Activated CD8-positive, alpha-beta memory T cell treated with anti-CD3 and anti-CD28 coated beads, Interleukin-2, amount 10 ng/mL, durations not matched to agents 7 days and 5 days (primary cell): ENCODE measurements at regions not wholly inside any gene's neighbourhood (a gene's known extent, or its start where the extent isn't known, plus 50 kb on each side); places are given as distances from the start of the nearest gene placed in this dataset.
"Not testable (repeated sequence)": the region's sequence is repeated elsewhere in the genome, so short reads cannot be mapped to it uniquely, and the experiment has no call there.

Source experiments
- ATAC-seq: fragments of 150-1000 bp; cut with Tn5 transposase; one replicate; pipeline ENCODE4 v1.10.0; 2021; ENCODE audit warnings: moderate library complexity
- CTCF ChIA-PET: fragments of 350-600 bp; sonication (Branson Sonifier 250); formaldehyde crosslinking; loops from one replicate; lab custom pipeline; 2021; ENCODE audit warnings: antibody characterized with exemption; lab: Charles Lee
- DNase-seq: peaks from one replicate; pipeline ENCODE4 v3.0.0-alpha.2; 2020
- H3K27ac Mint-ChIP-seq: one replicate; pipeline ENCODE4 v1.8.0; 2021; ENCODE audit warnings: mild to moderate bottlenecking, mixed read lengths
- H3K27me3 Mint-ChIP-seq: one replicate; pipeline ENCODE4 v1.8.0; 2021; ENCODE audit warnings: mixed read lengths
- H3K36me3 Mint-ChIP-seq: one replicate; pipeline ENCODE4 v1.8.0; 2021; ENCODE audit warnings: mild to moderate bottlenecking, mixed read lengths
- H3K4me1 Mint-ChIP-seq: one replicate; pipeline ENCODE4 v1.8.0; 2021; ENCODE audit warnings: mixed read lengths
- H3K4me3 Mint-ChIP-seq: one replicate; pipeline ENCODE4 v1.8.0; 2021; ENCODE audit warnings: mild to moderate bottlenecking, moderate library complexity, mixed read lengths
- H3K9me3 Mint-ChIP-seq: one replicate; pipeline ENCODE4 v1.8.0; 2022; ENCODE audit warnings: low read depth, mixed read lengths

- CTCF ChIA-PET = no interaction called here
- no peaks in the 10 kb centered on the region for H3K4me1 Mint-ChIP-seq
- H3K9me3 Mint-ChIP-seq = no peaks in the 10 kb centered on the region
- H3K27me3 Mint-ChIP-seq = no peaks in the 10 kb centered on the region
- H3K27ac Mint-ChIP-seq = no peak overlapping the region
- H3K4me3 Mint-ChIP-seq = no peak overlapping the region
- ATAC-seq (no peak), DNase-seq (no peak)
- H3K36me3 Mint-ChIP-seq = no peaks in the 10 kb centered on the region
These were observed 556.9 kb upstream of the NUDT12 start for GRCh38 chr5:104119529-104119928.

DNA sequence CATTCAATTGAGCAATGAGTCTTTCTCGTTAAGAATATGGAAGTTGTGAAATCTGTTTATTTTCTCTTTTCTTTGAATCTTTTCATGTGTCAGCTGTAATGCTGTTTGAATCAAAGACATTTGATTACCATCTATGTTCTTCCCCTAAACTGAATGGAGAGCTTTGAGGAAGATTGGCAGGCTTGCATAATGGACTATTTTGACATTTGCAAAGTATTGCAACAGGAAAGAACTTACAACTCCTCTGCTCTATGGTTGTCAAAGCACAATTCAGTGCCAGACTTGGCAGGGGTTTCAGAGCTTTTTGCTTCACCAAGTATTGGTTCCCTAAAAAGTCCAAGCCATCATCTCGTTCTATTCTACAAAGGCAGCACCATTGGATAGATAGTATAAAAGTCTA lies 549.0 kb upstream of the NUDT12 start:
- Mint-ChIP-seq H3K9me3 (peaks cover 7% of the 10 kb centered on the region), H3K36me3 (no peaks in the 10 kb centered on the region), H3K27ac (no peak overlapping the region), H3K4me3 (no peak overlapping the region), H3K4me1 (no peaks in the 10 kb centered on the region), H3K27me3 (no peaks in the 10 kb centered on the region)
- no peak for ATAC-seq
- CTCF ChIA-PET = no interaction called here
- no peak for DNase-seq

DNA sequence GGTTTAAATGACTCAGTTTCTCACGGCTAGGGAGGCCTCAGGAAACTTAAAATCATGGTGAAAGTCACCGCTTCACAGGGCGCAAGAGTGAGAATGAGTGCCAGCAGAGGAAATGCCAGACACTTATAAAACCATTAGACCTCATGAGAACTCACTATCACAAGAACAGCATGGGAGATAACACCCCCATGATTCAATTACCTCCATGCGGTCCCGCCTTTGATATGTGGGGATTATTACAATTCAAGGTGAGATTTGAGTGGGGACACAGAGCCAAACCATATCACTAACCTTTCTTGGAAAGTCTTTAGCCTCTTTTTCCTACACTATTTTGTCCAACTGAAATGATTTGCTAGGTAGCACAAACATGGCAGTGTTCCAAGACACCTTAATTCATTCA lies 533.9 kb upstream of the NUDT12 start:
- H3K9me3 Mint-ChIP-seq = peaks cover 11% of the 10 kb centered on the region
- no peak for DNase-seq

DNA sequence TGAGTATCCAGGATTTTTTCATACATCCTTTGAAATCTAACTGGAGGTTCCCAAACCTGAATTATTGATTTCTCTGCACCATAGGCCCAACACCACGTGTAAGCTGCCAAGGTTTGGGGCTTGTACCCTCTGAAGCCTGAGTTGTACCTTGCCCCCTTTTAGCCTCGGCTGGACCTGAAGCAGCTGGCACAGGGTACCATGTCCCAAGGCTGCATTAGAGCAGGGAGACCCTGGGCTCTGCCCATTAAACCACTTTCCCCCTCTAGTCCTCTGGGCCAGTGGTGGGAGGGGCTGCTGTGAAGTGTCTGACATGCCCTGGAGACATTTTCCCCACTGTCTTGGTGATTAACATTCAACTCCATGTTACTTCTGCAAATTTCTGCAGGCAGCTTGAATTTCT lies 532.9 kb upstream of the NUDT12 start:
- Mint-ChIP-seq H3K4me3 (no peak overlapping the region), H3K27ac (no peak overlapping the region), H3K4me1 (no peaks in the 10 kb centered on the region), H3K27me3 (no peaks in the 10 kb centered on the region), H3K36me3 (no peaks in the 10 kb centered on the region), H3K9me3 (peaks cover 11% of the 10 kb centered on the region)
- ATAC-seq (no peak), DNase-seq (no peak)
- CTCF ChIA-PET = no interaction called here

More for the DNA sequence above, 533.9 kb upstream of the NUDT12 start:
- Mint-ChIP-seq H3K36me3 (no peaks in the 10 kb centered on the region), H3K4me3 (no peak overlapping the region), H3K4me1 (no peaks in the 10 kb centered on the region), H3K27me3 (no peaks in the 10 kb centered on the region), H3K27ac (no peak overlapping the region)
- no peak for ATAC-seq
- CTCF ChIA-PET = no interaction called here

- H3K9me3 Mint-ChIP-seq = peaks cover 5% of the 10 kb centered on the region
- CTCF ChIA-PET = no interaction called here
- H3K4me1 Mint-ChIP-seq = no peaks in the 10 kb centered on the region
- DNase-seq (no peak), ATAC-seq (no peak)
- no peaks in the 10 kb centered on the region for H3K27me3 Mint-ChIP-seq
- H3K36me3 Mint-ChIP-seq = no peaks in the 10 kb centered on the region
- H3K4me3 Mint-ChIP-seq = no peak overlapping the region
- no peak overlapping the region for H3K27ac Mint-ChIP-seq
These were observed 526.5 kb upstream of the NUDT12 start for GRCh38 chr5:104088876-104089778.

DNA sequence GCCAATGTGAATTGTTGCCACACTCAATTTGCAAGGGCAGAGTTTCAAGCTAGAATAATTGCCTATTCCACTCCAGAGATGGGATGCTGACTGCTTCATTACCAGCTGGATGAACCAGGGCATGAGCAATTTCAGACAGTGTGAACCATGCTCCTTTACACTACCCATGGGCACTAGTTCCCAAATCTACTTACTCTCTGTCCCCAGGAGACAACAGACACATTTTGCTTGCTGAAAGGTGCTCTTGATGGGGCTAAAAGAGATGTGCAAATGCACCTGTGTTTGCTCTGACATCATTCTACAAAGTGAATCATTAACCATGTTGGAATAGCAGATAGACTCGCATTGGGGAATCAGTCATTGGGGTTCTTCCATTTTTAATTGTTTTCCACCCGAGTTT lies 522.3 kb upstream of the NUDT12 start:
- peaks cover 9% of the 10 kb centered on the region for H3K9me3 Mint-ChIP-seq
- H3K36me3 Mint-ChIP-seq = no peaks in the 10 kb centered on the region
- no peaks in the 10 kb centered on the region for H3K27me3 Mint-ChIP-seq
- no peak overlapping the region for H3K27ac Mint-ChIP-seq
- no peak for ATAC-seq
- no peak for DNase-seq
- H3K4me3 Mint-ChIP-seq = no peak overlapping the region
- CTCF ChIA-PET = no interaction called here
- no peaks in the 10 kb centered on the region for H3K4me1 Mint-ChIP-seq

DNA sequence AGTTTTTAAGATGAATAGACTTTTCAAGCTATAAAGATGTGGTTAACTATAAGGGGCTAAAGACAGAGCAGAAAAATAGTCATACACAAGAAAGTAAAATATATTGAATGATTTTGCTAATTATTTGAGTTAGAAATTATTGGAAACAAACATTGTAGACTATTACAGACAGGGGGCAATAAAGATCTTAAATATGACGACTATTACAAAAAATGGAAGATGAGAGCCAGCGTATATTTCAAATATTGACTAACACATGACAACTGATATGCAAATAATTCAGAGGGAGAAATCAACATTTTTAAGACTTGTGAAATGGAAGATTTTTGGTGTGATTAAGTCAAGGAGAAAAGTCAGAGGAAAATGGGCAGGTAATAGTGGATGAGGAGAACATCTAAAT lies 520.2 kb upstream of the NUDT12 start:
- Mint-ChIP-seq H3K27me3 (no peaks in the 10 kb centered on the region), H3K4me1 (no peaks in the 10 kb centered on the region), H3K9me3 (peaks cover 4% of the 10 kb centered on the region), H3K27ac (no peak overlapping the region), H3K36me3 (no peaks in the 10 kb centered on the region), H3K4me3 (no peak overlapping the region)
- DNase-seq (no peak), ATAC-seq (no peak)
- CTCF ChIA-PET = no interaction called here

- no peak overlapping the region for H3K4me3 Mint-ChIP-seq
- H3K27me3 Mint-ChIP-seq = no peaks in the 10 kb centered on the region
- CTCF ChIA-PET = no interaction called here
- ATAC-seq (no peak), DNase-seq (no peak)
- peaks cover 4% of the 10 kb centered on the region for H3K9me3 Mint-ChIP-seq
- no peaks in the 10 kb centered on the region for H3K4me1 Mint-ChIP-seq
- no peaks in the 10 kb centered on the region for H3K36me3 Mint-ChIP-seq
- H3K27ac Mint-ChIP-seq = no peak overlapping the region
These were observed 518.6 kb upstream of the NUDT12 start for GRCh38 chr5:104081232-104081631.

GRCh38 chr5:104080646-104081175 lies 518.1 kb upstream of the NUDT12 start:
- DNase-seq = no peak
- CTCF ChIA-PET = no interaction called here
- no peak overlapping the region for H3K27ac Mint-ChIP-seq
- H3K9me3 Mint-ChIP-seq = peaks cover 4% of the 10 kb centered on the region
- no peaks in the 10 kb centered on the region for H3K27me3 Mint-ChIP-seq
- H3K4me3 Mint-ChIP-seq = no peak overlapping the region
- ATAC-seq = no peak
- no peaks in the 10 kb centered on the region for H3K36me3 Mint-ChIP-seq
- H3K4me1 Mint-ChIP-seq = no peaks in the 10 kb centered on the region

DNA sequence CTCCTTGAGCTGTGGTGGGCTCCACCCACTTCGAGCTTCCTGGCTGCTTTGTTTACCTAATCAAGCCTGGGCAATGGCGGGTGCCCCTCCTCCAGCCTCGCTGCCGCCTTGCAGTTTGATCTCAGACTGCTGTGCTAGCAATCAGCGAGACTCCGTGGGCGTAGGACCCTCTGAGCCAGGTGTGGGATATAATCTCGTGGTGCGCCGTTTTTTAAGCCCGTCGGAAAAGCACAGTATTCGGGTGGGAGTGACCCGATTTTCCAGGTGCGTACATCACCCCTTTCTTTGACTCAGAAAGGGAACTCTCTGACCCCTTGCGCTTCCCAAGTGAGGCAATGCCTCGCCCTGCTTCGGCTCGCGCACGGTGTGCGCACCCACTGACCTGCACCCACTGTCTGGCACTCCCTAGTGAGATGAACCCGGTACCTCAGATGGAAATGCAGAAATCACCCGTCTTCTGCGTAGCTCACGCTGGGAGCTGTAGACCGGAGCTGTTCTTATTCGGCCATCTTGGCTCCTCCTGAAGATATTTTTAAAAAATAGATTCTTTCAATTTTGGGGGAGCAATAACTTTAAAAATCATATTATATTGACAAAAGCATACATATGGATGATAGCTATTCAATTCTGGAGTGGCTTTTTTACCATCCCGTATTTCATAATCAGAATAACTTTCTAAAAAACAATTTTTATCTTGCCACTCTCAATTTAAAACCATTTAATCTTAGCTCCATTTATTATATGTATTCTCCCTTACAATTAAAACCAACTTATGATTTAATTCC lies 517.5 kb upstream of the NUDT12 start:
- H3K9me3 Mint-ChIP-seq, H3K36me3 Mint-ChIP-seq, CTCF ChIA-PET, H3K27ac Mint-ChIP-seq, H3K4me3 Mint-ChIP-seq, H3K27me3 Mint-ChIP-seq, ATAC-seq, DNase-seq, H3K4me1 Mint-ChIP-seq: not testable (repeated sequence)

GRCh38 chr5:104071887-104072286 lies 509.3 kb upstream of the NUDT12 start:
- no peaks in the 10 kb centered on the region for H3K36me3 Mint-ChIP-seq
- ATAC-seq (no peak), DNase-seq (no peak)
- no peak overlapping the region for H3K27ac Mint-ChIP-seq
- H3K27me3 Mint-ChIP-seq = no peaks in the 10 kb centered on the region
- no peaks in the 10 kb centered on the region for H3K9me3 Mint-ChIP-seq
- no peak overlapping the region for H3K4me3 Mint-ChIP-seq
- H3K4me1 Mint-ChIP-seq = no peaks in the 10 kb centered on the region
- CTCF ChIA-PET = no interaction called here

DNA sequence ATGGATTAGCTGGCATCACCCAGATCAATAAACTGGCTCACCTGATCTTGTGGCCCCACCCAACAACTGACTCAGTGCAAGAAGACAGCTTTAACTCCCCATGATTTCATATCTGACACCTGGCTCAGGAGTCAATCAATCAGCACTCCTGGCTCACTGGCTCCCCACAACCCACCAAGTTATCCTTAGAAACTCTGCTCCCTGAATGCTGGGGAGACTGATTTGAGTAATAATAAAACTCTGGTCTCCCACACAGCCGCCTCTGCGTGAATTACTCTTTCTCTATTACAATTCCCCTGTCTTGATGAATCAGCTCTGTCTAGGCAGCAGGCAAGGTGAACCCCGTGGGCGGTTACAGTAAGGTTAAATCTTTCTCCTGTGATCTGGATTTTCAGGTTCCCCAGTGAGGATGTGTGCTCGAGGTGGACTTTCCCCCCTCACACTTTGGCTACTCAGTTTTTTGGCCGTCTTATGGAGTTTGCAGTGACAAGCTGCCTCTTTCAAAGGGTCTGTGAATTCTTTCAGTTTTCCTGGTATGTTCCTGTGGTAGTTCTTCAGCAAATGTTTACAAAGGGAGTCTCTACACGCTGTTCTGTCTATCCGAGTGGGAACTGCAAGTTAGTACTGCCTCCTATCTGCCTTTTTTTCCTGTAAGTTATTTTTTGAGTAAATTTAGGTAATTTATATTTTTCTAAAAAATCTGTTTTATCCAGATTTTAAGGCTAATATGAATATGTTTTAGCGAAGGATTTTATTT lies 500.2 kb upstream of the NUDT12 start:
- Mint-ChIP-seq H3K27me3 (no peaks in the 10 kb centered on the region), H3K4me3 (no peak overlapping the region), H3K36me3 (no peaks in the 10 kb centered on the region), H3K27ac (no peak overlapping the region), H3K9me3 (peaks cover 5% of the 10 kb centered on the region), H3K4me1 (no peaks in the 10 kb centered on the region)
- DNase-seq (no peak), ATAC-seq (no peak)
- CTCF ChIA-PET = no interaction called here

DNA sequence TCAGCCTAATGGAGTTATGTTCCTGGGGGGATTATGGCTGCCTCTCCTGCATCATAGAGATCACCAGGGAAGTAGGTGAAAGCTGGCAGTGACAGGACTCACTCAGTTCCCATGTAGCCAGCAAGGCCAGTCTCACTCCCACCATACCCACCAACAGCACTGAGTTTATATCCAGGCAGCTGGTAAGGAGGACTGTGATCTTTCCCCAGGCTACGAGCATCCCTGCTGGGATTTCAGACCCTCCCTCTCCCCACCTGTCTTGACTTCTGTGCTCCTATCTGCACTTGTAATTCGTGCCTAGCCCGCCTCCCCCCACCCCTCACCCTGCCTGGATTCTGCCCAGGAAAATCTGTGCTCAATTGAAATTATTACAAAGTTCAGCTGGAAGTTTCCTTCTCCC lies 499.1 kb upstream of the NUDT12 start:
- Mint-ChIP-seq H3K27ac (no peak overlapping the region), H3K27me3 (no peaks in the 10 kb centered on the region), H3K4me1 (no peaks in the 10 kb centered on the region), H3K36me3 (no peaks in the 10 kb centered on the region), H3K4me3 (no peak overlapping the region), H3K9me3 (peaks cover 5% of the 10 kb centered on the region)
- DNase-seq (no peak), ATAC-seq (no peak)
- CTCF ChIA-PET = no interaction called here
